Body of pancreas (tissue), 4 donors: ENCODE measurements at regions not wholly inside any gene's neighbourhood (a gene's known extent, or its start where the extent isn't known, plus 50 kb on each side); places are given as distances from the start of the nearest gene placed in this dataset.

ENCODE experiments used
- ATAC-seq: fragments of 150-250 bp; one replicate; pipeline ENCODE4 v1.9.1; 2016
- DNase-seq, 4 donors: peaks; one replicate each; pipeline ENCODE4 v3.0.0-alpha.2; 2019
- H3K27ac ChIP-seq, 4 donors: fragments of 200-600 bp; sonication (generic); 1 replicate in 3 of 4; 2 replicates in 1 of 4; pipeline versions ENCODE4 v1.5.1 to v1.6.1; 2016 to 2019; ENCODE audit warnings: mild to moderate bottlenecking in 1 of 4, mixed read lengths in 1 of 4, moderate library complexity in 1 of 4
- H3K27me3 ChIP-seq, 2 donors: fragments of 200-600 bp; sonication (generic); one replicate each; pipeline ENCODE4 v1.6.0; 2016; ENCODE audit warnings: mild to moderate bottlenecking in 1 of 2
- H3K36me3 ChIP-seq, 2 donors: fragments of 200-600 bp; sonication (generic); replicated peaks in 1 of 2; 2 replicates each; pipeline ENCODE4 v1.5.1; 2016; ENCODE audit warnings: low read depth in 2 of 2; ENCODE audit not compliant: insufficient read depth in 1 of 2
- H3K4me1 ChIP-seq: fragments of 200-600 bp; sonication (generic); one replicate; pipeline ENCODE4 v1.6.0; 2016
- H3K4me3 ChIP-seq, 2 donors: fragments of 200-600 bp; sonication (generic); 1 replicate in 1 of 2; 2 replicates in 1 of 2; pipeline ENCODE4 v1.5.1; 2016 to 2019
- H3K9me3 ChIP-seq, 3 donors: fragments of 200-600 bp; sonication (generic); 1 replicate in 2 of 3; 2 replicates in 1 of 3; pipeline ENCODE4 v1.5.1; 2016
- POLR2A ChIP-seq, 3 donors: fragments of 450-650 bp; IDR thresholded peaks; one replicate each; pipeline ENCODE4 v1.6.1; 2016; ENCODE audit warnings: antibody characterized with exemption in 3 of 3, mild to moderate bottlenecking in 2 of 3
- WGBS, 2 donors: methylation state at CpG; one replicate each; pipeline ENCODE4 v1.1.5; 2017; 5-methylcytosine and 5-hydroxymethylcytosine counted together
- intact Hi-C: fragments of 100-400 bp; cut with DNase I; formaldehyde crosslinking; loops from one replicate; pipeline ENCODE4 v1.15.1; 2023
- TF ChIP-seq, protein P1 (sequence below), 7 experiments: fragments of 450-650 bp in 4 of 7; fragments of 200-600 bp in 3 of 7; sonication (generic) in 3 of 7; IDR thresholded peaks; one replicate each; pipeline ENCODE4 v1.5.1; 2016 to 2019; ENCODE audit warnings: antibody characterized with exemption in 7 of 7

- no peaks in the 10 kb centered on the region for H3K4me1 ChIP-seq
- WGBS, 2 donors = 31 to 62% methylated on average over 1 of the region's 1 CpG
Measured at GRCh38 chr18:34280000-34280399, 55.3 kb upstream of the NOL4 start.

GRCh38 chr18:34280653-34281052, 55.9 kb upstream of the NOL4 start:
- Histone ChIP-seq H3K27ac (no peak overlapping the region), H3K9me3 (no peaks in the 10 kb centered on the region), H3K4me3 (no peak overlapping the region), H3K36me3 (no peaks in the 10 kb centered on the region), H3K4me1 (no peaks in the 10 kb centered on the region), H3K27me3 (no peaks in the 10 kb centered on the region)
- 74% methylated on average over 4 of the region's 4 CpGs for WGBS, 2 donors
- no peak for TF ChIP-seq POLR2A (IDR thresholded peaks at IDR 0.05)
- TF ChIP-seq, protein P1, sequence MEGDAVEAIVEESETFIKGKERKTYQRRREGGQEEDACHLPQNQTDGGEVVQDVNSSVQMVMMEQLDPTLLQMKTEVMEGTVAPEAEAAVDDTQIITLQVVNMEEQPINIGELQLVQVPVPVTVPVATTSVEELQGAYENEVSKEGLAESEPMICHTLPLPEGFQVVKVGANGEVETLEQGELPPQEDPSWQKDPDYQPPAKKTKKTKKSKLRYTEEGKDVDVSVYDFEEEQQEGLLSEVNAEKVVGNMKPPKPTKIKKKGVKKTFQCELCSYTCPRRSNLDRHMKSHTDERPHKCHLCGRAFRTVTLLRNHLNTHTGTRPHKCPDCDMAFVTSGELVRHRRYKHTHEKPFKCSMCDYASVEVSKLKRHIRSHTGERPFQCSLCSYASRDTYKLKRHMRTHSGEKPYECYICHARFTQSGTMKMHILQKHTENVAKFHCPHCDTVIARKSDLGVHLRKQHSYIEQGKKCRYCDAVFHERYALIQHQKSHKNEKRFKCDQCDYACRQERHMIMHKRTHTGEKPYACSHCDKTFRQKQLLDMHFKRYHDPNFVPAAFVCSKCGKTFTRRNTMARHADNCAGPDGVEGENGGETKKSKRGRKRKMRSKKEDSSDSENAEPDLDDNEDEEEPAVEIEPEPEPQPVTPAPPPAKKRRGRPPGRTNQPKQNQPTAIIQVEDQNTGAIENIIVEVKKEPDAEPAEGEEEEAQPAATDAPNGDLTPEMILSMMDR (IDR thresholded peaks at IDR 0.05) = no peak
- ATAC-seq = no peak
- DNase-seq = no peak
- intact Hi-C loops = no loop called here

More at GRCh38 chr18:34280000-34280399, 55.3 kb upstream of the NOL4 start:
- no peak for DNase-seq
- ATAC-seq = no peak
- Histone ChIP-seq H3K27me3 (no peaks in the 10 kb centered on the region), H3K36me3 (no peaks in the 10 kb centered on the region), H3K27ac (no peak overlapping the region), H3K9me3 (no peaks in the 10 kb centered on the region), H3K4me3 (no peak overlapping the region)
- TF ChIP-seq, protein P1 (IDR thresholded peaks at IDR 0.05) = no peak
- no peak for TF ChIP-seq POLR2A (IDR thresholded peaks at IDR 0.05)
- intact Hi-C loops = no loop called here

DNA sequence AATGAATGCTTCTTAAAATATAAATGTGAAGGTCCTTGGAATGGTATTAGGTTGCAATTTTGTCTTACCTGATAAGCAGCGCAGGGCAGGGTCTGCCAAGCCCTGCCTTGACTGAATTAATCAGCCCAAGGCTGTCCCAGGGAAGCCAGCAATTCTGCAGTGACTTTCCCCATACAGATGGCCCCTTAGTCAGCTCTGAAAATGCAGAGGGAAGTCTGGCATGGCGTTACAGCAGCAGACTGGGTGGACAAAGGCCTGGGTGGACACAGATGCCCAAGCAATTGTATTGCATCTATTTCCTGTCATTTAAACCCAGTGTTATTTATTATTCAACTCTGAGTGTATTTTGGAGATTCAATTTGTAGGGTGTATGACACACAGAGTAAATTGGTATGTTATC, 56.6 kb upstream of the NOL4 start:
- no peak for ATAC-seq
- no peak for DNase-seq
- no peak overlapping the region for H3K4me3 ChIP-seq
- 34 to 74% methylated on average over 2 of the region's 2 CpGs for WGBS, 2 donors
- no peaks in the 10 kb centered on the region for H3K4me1 ChIP-seq
- intact Hi-C loops = no loop called here
- H3K27me3 ChIP-seq = no peaks in the 10 kb centered on the region
- no peaks in the 10 kb centered on the region for H3K9me3 ChIP-seq
- H3K36me3 ChIP-seq = no peaks in the 10 kb centered on the region
- TF ChIP-seq, protein P1 (IDR thresholded peaks at IDR 0.05) = no peak
- H3K27ac ChIP-seq = no peak overlapping the region

DNA sequence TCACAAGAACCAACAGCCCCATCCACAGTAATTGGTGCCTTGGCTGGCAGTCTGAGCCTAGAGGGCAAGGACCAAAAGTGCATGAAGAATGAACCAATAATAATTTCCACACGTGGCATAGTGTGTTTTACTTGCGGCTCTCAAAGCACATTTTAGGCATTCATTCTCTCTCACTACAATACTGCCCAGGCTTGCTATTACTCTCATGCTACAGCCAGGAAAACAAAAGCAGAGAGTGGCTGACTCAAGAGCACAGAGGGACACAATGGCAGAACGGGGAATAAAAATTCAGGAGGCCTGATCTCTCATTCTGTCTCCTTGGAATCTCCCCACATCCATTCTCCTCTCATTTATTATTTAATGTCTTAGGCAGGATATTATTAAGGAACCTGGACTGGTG, 57.0 kb upstream of the NOL4 start:
- TF ChIP-seq, protein P1 (IDR thresholded peaks at IDR 0.05) = no peak
- TF ChIP-seq POLR2A (IDR thresholded peaks at IDR 0.05) = no peak
- 75 to 79% methylated on average over 3 of the region's 3 CpGs for WGBS, 2 donors
- intact Hi-C loops = no loop called here

GRCh38 chr18:34283506-34283905, 58.8 kb upstream of the NOL4 start:
- WGBS, 2 donors = 22 to 27% methylated on average over 1 of the region's 1 CpG
- no peak for DNase-seq

More for the DNA sequence above, 57.0 kb upstream of the NOL4 start:
- H3K4me1 ChIP-seq = no peaks in the 10 kb centered on the region
- no peaks in the 10 kb centered on the region for H3K27me3 ChIP-seq
- H3K9me3 ChIP-seq = no peaks in the 10 kb centered on the region
- no peak overlapping the region for H3K27ac ChIP-seq
- ATAC-seq (no peak), DNase-seq (no peak)
- H3K36me3 ChIP-seq = no peaks in the 10 kb centered on the region
- no peak overlapping the region for H3K4me3 ChIP-seq

More at GRCh38 chr18:34283506-34283905, 58.8 kb upstream of the NOL4 start:
- no peaks in the 10 kb centered on the region for H3K36me3 ChIP-seq
- peaks cover 0 to 4% (median 0%) of the 10 kb centered on the region in 3 donors for H3K9me3 ChIP-seq
- TF ChIP-seq, protein P1 (IDR thresholded peaks at IDR 0.05) = no peak
- no peak for TF ChIP-seq POLR2A (IDR thresholded peaks at IDR 0.05)
- no peak overlapping the region for H3K27ac ChIP-seq
- no peaks in the 10 kb centered on the region for H3K4me1 ChIP-seq
- no peaks in the 10 kb centered on the region for H3K27me3 ChIP-seq
- intact Hi-C loops = no loop called here
- no peak for ATAC-seq
- no peak overlapping the region for H3K4me3 ChIP-seq
